IMR-90 (cell line): ENCODE measurements at regions not wholly inside any gene's neighbourhood (a gene's known extent, or its start where the extent isn't known, plus 50 kb on each side); places are given as distances from the start of the nearest gene placed in this dataset.

ENCODE experiments used
- ATAC-seq: fragments of 200-7000 bp; cut with Tn5 transposase; 2 replicates; pipeline ENCODE4 v1.9.1; 2020; ENCODE audit warnings: low read depth, mild to moderate bottlenecking, moderate library complexity
- BruUV-seq: library from RNA; stranded (reverse); fragments of 400-500 nt; replicated peaks from 2 replicates; lab custom pipeline; 2021; lab: Mats Ljungman, UMichigan
- CTCF ChIA-PET: fragments of 300-600 bp; formaldehyde crosslinking; extraction: SDS; loops from one replicate; lab custom pipeline; 2021; ENCODE audit warnings: antibody characterized with exemption; lab: Yijun Ruan, JAX
- POLR2A ChIA-PET: fragments of 300-600 bp; sonication (Branson Sonifier 250); formaldehyde crosslinking; loops from one replicate; lab custom pipeline; 2022; ENCODE audit warnings: antibody characterized with exemption; ENCODE audit not compliant: unreplicated experiment; lab: Charles Lee
- DNase-seq: peaks from one replicate; pipeline ENCODE4 v3.0.0; 2013
- H2AFZ ChIP-seq: replicated peaks from 2 replicates; pipeline ENCODE3; 2013; ENCODE audit warnings: low read length, mild to moderate bottlenecking; ENCODE audit not compliant: poor library complexity
- H2AK5ac ChIP-seq: 2 replicates; pipeline ENCODE4 v1.6.1; 2013; ENCODE audit warnings: low read depth, low read length, inconsistent platforms
- H2AK9ac ChIP-seq: replicated peaks from 2 replicates; pipeline ENCODE3; 2013; ENCODE audit warnings: mild to moderate bottlenecking, low read depth, low read length, moderate library complexity; ENCODE audit not compliant: poor library complexity
- H2BK120ac ChIP-seq: 2 replicates; pipeline ENCODE4 v1.6.1; 2013; ENCODE audit warnings: low read depth, low read length, inconsistent platforms
- H2BK15ac ChIP-seq: 3 replicates; pipeline ENCODE4 v1.6.1; 2013; ENCODE audit warnings: low read depth, low read length, inconsistent platforms
- H2BK20ac ChIP-seq: 2 replicates; pipeline ENCODE4 v1.6.1; 2013; ENCODE audit warnings: low read depth, mild to moderate bottlenecking, inconsistent platforms, low read length, moderate library complexity
- H2BK5ac ChIP-seq: 2 replicates; pipeline ENCODE4 v1.6.1; 2013; ENCODE audit warnings: mild to moderate bottlenecking, low read depth, low read length, inconsistent platforms; ENCODE audit not compliant: poor library complexity, severe bottlenecking
- H3K14ac ChIP-seq: replicated peaks from 2 replicates; pipeline ENCODE4 v1.6.1; 2013; ENCODE audit warnings: low read depth, low read length, inconsistent platforms
- H3K18ac ChIP-seq: 2 replicates; pipeline ENCODE4 v1.6.1; 2013; ENCODE audit warnings: low read depth, low read length, control low read depth
- H3K23ac ChIP-seq: 2 replicates; pipeline ENCODE4 v1.6.1; 2013; ENCODE audit warnings: low read depth, low read length, inconsistent platforms
- H3K27ac ChIP-seq: 2 replicates; pipeline ENCODE4 v1.5.1; 2013; ENCODE audit warnings: mild to moderate bottlenecking, control low read depth, low read length; ENCODE audit not compliant: insufficient read depth
- H3K27me3 ChIP-seq: 2 replicates; pipeline ENCODE4 v1.6.1; 2013; ENCODE audit warnings: low read length; ENCODE audit not compliant: control insufficient read depth, insufficient read depth
- H3K36me3 ChIP-seq: 2 replicates; pipeline ENCODE4 v1.6.1; 2013; ENCODE audit warnings: low read length, mixed read lengths; ENCODE audit not compliant: control insufficient read depth, insufficient read depth
- H3K4ac ChIP-seq: 2 replicates; pipeline ENCODE4 v1.6.1; 2013; ENCODE audit warnings: low read depth, low read length, inconsistent platforms
- H3K4me1 ChIP-seq: 2 replicates; pipeline ENCODE4 v1.6.1; 2013; ENCODE audit warnings: low read length, mixed read lengths; ENCODE audit not compliant: control insufficient read depth, insufficient read depth
- H3K4me2 ChIP-seq: 2 replicates; pipeline ENCODE4 v1.6.1; 2013; ENCODE audit warnings: low read depth, mild to moderate bottlenecking, control low read depth, low read length, moderate library complexity
- H3K4me3 ChIP-seq: 2 replicates; pipeline ENCODE4 v1.5.1; 2013; ENCODE audit warnings: low read depth, mild to moderate bottlenecking, control low read depth, low read length, moderate library complexity; ENCODE audit not compliant: insufficient read depth
- H3K56ac ChIP-seq: 2 replicates; pipeline ENCODE4 v1.6.1; 2013; ENCODE audit warnings: low read length, inconsistent platforms; ENCODE audit not compliant: insufficient read depth; ENCODE audit errors: extremely low read depth
- H3K79me1 ChIP-seq, 2 experiments: 2 replicates each; pipeline ENCODE4 v1.6.1; 2013; ENCODE audit warnings: low read length in 2 of 2, inconsistent platforms in 1 of 2, low read depth in 1 of 2
- H3K9ac ChIP-seq: 2 replicates; pipeline ENCODE4 v1.6.1; 2013; ENCODE audit warnings: low read depth, low read length, control low read depth
- H3K9me1 ChIP-seq: 2 replicates; pipeline ENCODE4 v1.6.1; 2013; ENCODE audit warnings: low read length, inconsistent platforms; ENCODE audit not compliant: insufficient read depth
- H3K9me3 ChIP-seq: 2 replicates; pipeline ENCODE4 v1.6.1; 2013; ENCODE audit warnings: low read length; ENCODE audit not compliant: control insufficient read depth, insufficient read depth
- H4K20me1 ChIP-seq: 2 replicates; pipeline ENCODE4 v1.6.1; 2013; ENCODE audit warnings: low read length, inconsistent platforms; ENCODE audit not compliant: insufficient read depth
- H4K5ac ChIP-seq: 2 replicates; pipeline ENCODE4 v1.6.1; 2013; ENCODE audit warnings: mild to moderate bottlenecking, low read depth, low read length, control low read depth
- H4K8ac ChIP-seq, 2 experiments: 2 replicates each; pipeline ENCODE4 v1.6.1; 2013; ENCODE audit warnings: low read depth in 2 of 2, low read length in 2 of 2, control low read depth in 1 of 2, inconsistent platforms in 1 of 2
- H4K91ac ChIP-seq: 2 replicates; pipeline ENCODE4 v1.6.1; 2013; ENCODE audit warnings: low read depth, low read length, inconsistent platforms; ENCODE audit not compliant: insufficient read depth
- BHLHE40 ChIP-seq: fragments of 150-350 bp; IDR thresholded peaks from 2 replicates; pipeline ENCODE4 v1.6.1; 2016; ENCODE audit warnings: mild to moderate bottlenecking, low read depth, low read length
- CEBPB ChIP-seq: IDR thresholded peaks from 2 replicates; pipeline ENCODE4 v1.6.1; 2012; ENCODE audit warnings: low read depth, low read length, improper control_type of control experiment
- CHD1 ChIP-seq: IDR thresholded peaks from 2 replicates; pipeline ENCODE4 v1.6.1; 2012; ENCODE audit warnings: low read depth, low read length, improper control_type of control experiment
- FOS ChIP-seq: fragments of 150-350 bp; IDR thresholded peaks from 2 replicates; pipeline ENCODE4 v1.6.1; 2016; ENCODE audit warnings: low read depth, low read length
- MAFK ChIP-seq: IDR thresholded peaks from 2 replicates; pipeline ENCODE4 v1.6.1; 2012; ENCODE audit warnings: low read depth, low read length, improper control_type of control experiment
- MAZ ChIP-seq: IDR thresholded peaks from 2 replicates; pipeline ENCODE4 v1.6.1; 2012; ENCODE audit warnings: low read depth, mild to moderate bottlenecking, low read length, improper control_type of control experiment, moderate library complexity, borderline replicate concordance
- MXI1 ChIP-seq: IDR thresholded peaks from 2 replicates; pipeline ENCODE4 v1.6.1; 2012; ENCODE audit warnings: low read depth, mild to moderate bottlenecking, low read length, moderate library complexity, borderline replicate concordance
- NFE2L2 ChIP-seq: fragments of 150-350 bp; IDR thresholded peaks from 2 replicates; pipeline ENCODE4 v1.6.1; 2016; ENCODE audit warnings: low read depth, mild to moderate bottlenecking, low read length
- POLR2A ChIP-seq: IDR thresholded peaks from 2 replicates; pipeline ENCODE4 v1.6.1; 2012; ENCODE audit warnings: mild to moderate bottlenecking, low read depth, low read length
- RAD21 ChIP-seq: IDR thresholded peaks from 2 replicates; pipeline ENCODE4 v1.6.1; 2012; ENCODE audit warnings: low read length, improper control_type of control experiment
- RCOR1 ChIP-seq: IDR thresholded peaks from 2 replicates; pipeline ENCODE4 v1.6.1; 2012; ENCODE audit warnings: mild to moderate bottlenecking, low read length, improper control_type of control experiment; ENCODE audit not compliant: insufficient replicate concordance
- RFX5 ChIP-seq: IDR thresholded peaks from 2 replicates; pipeline ENCODE4 v1.8.0; 2012; ENCODE audit warnings: low read depth, mild to moderate bottlenecking, low read length, moderate library complexity
- SMC3 ChIP-seq: fragments of 150-350 bp; IDR thresholded peaks from 2 replicates; pipeline ENCODE4 v1.6.1; 2016; ENCODE audit warnings: low read depth, mild to moderate bottlenecking, antibody characterized with exemption, low read length, moderate library complexity
- WGBS, 2 experiments: methylation state at CpG; one replicate each; pipeline versions ENCODE4 v1.1.5 to v1.1.7; 2013; ENCODE audit warnings: missing lambda C conversion rate in 2 of 2; ENCODE audit not compliant: insufficient read length in 1 of 2; ENCODE audit errors: extremely low coverage in 2 of 2; 5-methylcytosine and 5-hydroxymethylcytosine counted together
- dilution Hi-C: fragments of 300-500 bp; cut with HindIII; formaldehyde crosslinking; loops from one replicate; pipeline ENCODE4 v1.14.3; 2018; ENCODE audit warnings: low sequenced_read_pairs; ENCODE audit not compliant: unreplicated experiment
- in situ Hi-C: fragments of 300-500 bp; cut with MboI; formaldehyde crosslinking; loops from 3 replicates; pipeline ENCODE4 v1.14.3; 2019; ENCODE audit warnings: low sequenced_read_pairs, inconsistent platforms, mixed read lengths
- intact Hi-C: fragments of 100-400 bp; cut with micrococcal nuclease; formaldehyde crosslinking; loops from 2 replicates; pipeline ENCODE4 v1.10.0; 2022
- TF ChIP-seq, protein P1 (sequence below): fragments of 150-350 bp; IDR thresholded peaks from 2 replicates; pipeline ENCODE4 v1.6.1; 2016; ENCODE audit warnings: low read depth, mild to moderate bottlenecking, low read length, moderate library complexity, borderline replicate concordance
- TF ChIP-seq, protein P2 (sequence below): fragments of 150-350 bp; IDR thresholded peaks from 2 replicates; pipeline ENCODE4 v1.6.1; 2017; ENCODE audit warnings: mild to moderate bottlenecking, antibody characterized with exemption, low read length, low read depth
- TF ChIP-seq, protein P3 (sequence below): conservative IDR thresholded peaks from 2 replicates; pipeline ENCODE4 v1.5.1; 2012; ENCODE audit warnings: mild to moderate bottlenecking, low read depth, low read length, improper control_type of control experiment

DNA sequence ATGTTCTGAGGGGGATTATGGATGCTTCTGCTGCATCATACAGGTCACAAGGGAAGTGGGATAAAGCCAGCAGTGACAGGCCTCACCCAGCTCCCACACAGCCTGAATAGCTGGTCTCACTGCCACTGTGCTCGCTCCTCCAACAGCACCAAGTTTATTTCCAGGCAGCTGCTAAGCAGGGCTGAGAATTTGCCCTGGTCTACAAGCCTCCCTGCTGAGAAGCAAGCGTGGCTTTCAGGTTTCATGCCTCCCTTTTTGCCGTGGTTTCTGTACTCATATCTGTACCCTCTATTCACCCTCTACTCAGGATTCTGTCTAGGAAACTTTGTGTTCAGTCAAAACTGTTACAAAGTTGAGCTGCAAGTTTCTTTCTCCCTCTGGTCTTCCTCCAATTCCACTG lies 78.6 kb downstream of the MAGEC1 start:
- H3K56ac ChIP-seq = no peak overlapping the region
- no peak overlapping the region for H3K27ac ChIP-seq
- H2AK5ac ChIP-seq = no peak overlapping the region
- H3K79me1 ChIP-seq = no peaks in the 10 kb centered on the region
- H3K9me1 ChIP-seq = no peaks in the 10 kb centered on the region
- CTCF ChIA-PET = no interaction called here
- H2BK120ac ChIP-seq = no peak overlapping the region
- intact Hi-C loops (no loop called here), dilution Hi-C loops (no loop called here), in situ Hi-C loops (no loop called here)
- no peak overlapping the region for H2BK5ac ChIP-seq
- H4K5ac ChIP-seq = no peak overlapping the region
- no peak overlapping the region for H3K23ac ChIP-seq
- H3K36me3 ChIP-seq = no peaks in the 10 kb centered on the region
- POLR2A ChIA-PET = no interaction called here
- no peak overlapping the region for H2AK9ac ChIP-seq
- H2BK15ac ChIP-seq = no peak overlapping the region
- no peak for ATAC-seq
- BruUV-seq = no TSS peak
- DNase-seq = no peak
- H3K4me2 ChIP-seq = no peak overlapping the region
- H3K4me1 ChIP-seq = no peaks in the 10 kb centered on the region
- H3K27me3 ChIP-seq = no peaks in the 10 kb centered on the region
- no peak overlapping the region for H2AFZ ChIP-seq
- WGBS, 2 experiments = 22% methylated on average over 1 of the region's 3 CpGs; no CpG with 5 or more reads in 1 of the 2 experiments
- H4K91ac ChIP-seq = no peak overlapping the region
- TF ChIP-seq MXI1 = no peak
- no peak for TF ChIP-seq CHD1
- TF ChIP-seq, protein P1, sequence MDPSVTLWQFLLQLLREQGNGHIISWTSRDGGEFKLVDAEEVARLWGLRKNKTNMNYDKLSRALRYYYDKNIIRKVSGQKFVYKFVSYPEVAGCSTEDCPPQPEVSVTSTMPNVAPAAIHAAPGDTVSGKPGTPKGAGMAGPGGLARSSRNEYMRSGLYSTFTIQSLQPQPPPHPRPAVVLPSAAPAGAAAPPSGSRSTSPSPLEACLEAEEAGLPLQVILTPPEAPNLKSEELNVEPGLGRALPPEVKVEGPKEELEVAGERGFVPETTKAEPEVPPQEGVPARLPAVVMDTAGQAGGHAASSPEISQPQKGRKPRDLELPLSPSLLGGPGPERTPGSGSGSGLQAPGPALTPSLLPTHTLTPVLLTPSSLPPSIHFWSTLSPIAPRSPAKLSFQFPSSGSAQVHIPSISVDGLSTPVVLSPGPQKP = no peak
- TF ChIP-seq SMC3 = no peak
- TF ChIP-seq RFX5 = no peak
- TF ChIP-seq MAZ = no peak
- TF ChIP-seq POLR2A = no peak
- no peak for TF ChIP-seq BHLHE40
- no peak for TF ChIP-seq MAFK
- TF ChIP-seq RCOR1 = no peak
- TF ChIP-seq NFE2L2 = no peak
- TF ChIP-seq, protein P2, sequence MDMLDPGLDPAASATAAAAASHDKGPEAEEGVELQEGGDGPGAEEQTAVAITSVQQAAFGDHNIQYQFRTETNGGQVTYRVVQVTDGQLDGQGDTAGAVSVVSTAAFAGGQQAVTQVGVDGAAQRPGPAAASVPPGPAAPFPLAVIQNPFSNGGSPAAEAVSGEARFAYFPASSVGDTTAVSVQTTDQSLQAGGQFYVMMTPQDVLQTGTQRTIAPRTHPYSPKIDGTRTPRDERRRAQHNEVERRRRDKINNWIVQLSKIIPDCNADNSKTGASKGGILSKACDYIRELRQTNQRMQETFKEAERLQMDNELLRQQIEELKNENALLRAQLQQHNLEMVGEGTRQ = no peak
- TF ChIP-seq CEBPB = no peak
- TF ChIP-seq RAD21 = no peak
- no peak for TF ChIP-seq FOS
- TF ChIP-seq, protein P3, sequence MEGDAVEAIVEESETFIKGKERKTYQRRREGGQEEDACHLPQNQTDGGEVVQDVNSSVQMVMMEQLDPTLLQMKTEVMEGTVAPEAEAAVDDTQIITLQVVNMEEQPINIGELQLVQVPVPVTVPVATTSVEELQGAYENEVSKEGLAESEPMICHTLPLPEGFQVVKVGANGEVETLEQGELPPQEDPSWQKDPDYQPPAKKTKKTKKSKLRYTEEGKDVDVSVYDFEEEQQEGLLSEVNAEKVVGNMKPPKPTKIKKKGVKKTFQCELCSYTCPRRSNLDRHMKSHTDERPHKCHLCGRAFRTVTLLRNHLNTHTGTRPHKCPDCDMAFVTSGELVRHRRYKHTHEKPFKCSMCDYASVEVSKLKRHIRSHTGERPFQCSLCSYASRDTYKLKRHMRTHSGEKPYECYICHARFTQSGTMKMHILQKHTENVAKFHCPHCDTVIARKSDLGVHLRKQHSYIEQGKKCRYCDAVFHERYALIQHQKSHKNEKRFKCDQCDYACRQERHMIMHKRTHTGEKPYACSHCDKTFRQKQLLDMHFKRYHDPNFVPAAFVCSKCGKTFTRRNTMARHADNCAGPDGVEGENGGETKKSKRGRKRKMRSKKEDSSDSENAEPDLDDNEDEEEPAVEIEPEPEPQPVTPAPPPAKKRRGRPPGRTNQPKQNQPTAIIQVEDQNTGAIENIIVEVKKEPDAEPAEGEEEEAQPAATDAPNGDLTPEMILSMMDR = no peak
- H3K14ac ChIP-seq = no peak overlapping the region
- H3K9ac ChIP-seq = no peak overlapping the region
- no peak overlapping the region for H2BK20ac ChIP-seq
- peaks cover 2% of the 10 kb centered on the region; the same call in 1 of the 2 replicates for H3K9me3 ChIP-seq
- no peak overlapping the region for H3K4ac ChIP-seq
- no peak overlapping the region for H3K4me3 ChIP-seq
- H4K8ac ChIP-seq = no peak overlapping the region
- no peaks in the 10 kb centered on the region for H4K20me1 ChIP-seq
- no peak overlapping the region for H3K18ac ChIP-seq
